B cell (primary cell): ENCODE measurements at regions not wholly inside any gene's neighbourhood (a gene's known extent, or its start where the extent isn't known, plus 50 kb on each side); places are given as distances from the start of the nearest gene placed in this dataset.

ENCODE experiments used
- ATAC-seq: fragments of 200-7000 bp; cut with Tn5 transposase; one replicate; pipeline ENCODE4 v1.10.0; 2021; ENCODE audit warnings: low read depth, mild to moderate bottlenecking, moderate number of reproducible peaks, moderate library complexity
- CTCF ChIA-PET: fragments of 350-600 bp; sonication (Branson Sonifier 250); formaldehyde crosslinking; loops from one replicate; lab custom pipeline; 2021; ENCODE audit warnings: antibody characterized with exemption, inconsistent platforms; lab: Charles Lee
- POLR2A ChIA-PET: fragments of 350-600 bp; sonication (Branson Sonifier 250); formaldehyde crosslinking; loops from one replicate; lab custom pipeline; 2021; ENCODE audit warnings: antibody characterized with exemption; lab: Charles Lee
- DNase-seq: peaks from one replicate; pipeline ENCODE4 v3.0.0; 2013
- H2AFZ ChIP-seq: 2 replicates; pipeline ENCODE4 v1.6.1; 2012; ENCODE audit warnings: mild to moderate bottlenecking, low read depth, low read length; ENCODE audit not compliant: insufficient read depth, poor library complexity, severe bottlenecking
- H3K27ac ChIP-seq, 2 donors: 1 replicate in 1 of 2; 2 replicates in 1 of 2; pipeline ENCODE4 v1.5.1; 2012 to 2013; ENCODE audit warnings: low read length in 2 of 2, mild to moderate bottlenecking in 2 of 2, moderate library complexity in 1 of 2
- H3K27me3 ChIP-seq, 4 experiments: fragments of 200-600 bp in 1 of 4; sonication (generic) in 1 of 4; replicated peaks in 1 of 4; 1 replicate in 2 of 4; 2 replicates in 2 of 4; pipeline versions ENCODE4 v1.6.1 to v1.7.0; 2013 to 2016; ENCODE audit warnings: low read length in 3 of 4, mild to moderate bottlenecking in 2 of 4, mixed read lengths in 1 of 4, moderate library complexity in 1 of 4; ENCODE audit not compliant: insufficient read depth in 4 of 4, control insufficient read depth in 3 of 4; ENCODE audit errors: control extremely low read depth in 1 of 4
- H3K36me3 ChIP-seq, 2 experiments: replicated peaks in 1 of 2; 1 replicate in 1 of 2; 2 replicates in 1 of 2; pipeline versions ENCODE4 v1.6.1 to v1.7.1; 2013; ENCODE audit warnings: low read length in 1 of 2; ENCODE audit not compliant: insufficient read depth in 2 of 2, control insufficient read depth in 1 of 2; ENCODE audit errors: control extremely low read depth in 1 of 2, extremely low read depth in 1 of 2
- H3K4me1 ChIP-seq, 2 donors: fragments of 200-600 bp in 1 of 2; sonication (generic) in 1 of 2; 1 replicate in 1 of 2; 2 replicates in 1 of 2; pipeline versions ENCODE4 v1.5.1 to v1.6.1; 2013 to 2017; ENCODE audit warnings: low read length in 2 of 2; ENCODE audit not compliant: control insufficient read depth in 2 of 2, insufficient read depth in 2 of 2
- H3K4me2 ChIP-seq: replicated peaks from 2 replicates; pipeline ENCODE3; 2012; ENCODE audit warnings: mild to moderate bottlenecking, low read depth, low read length; ENCODE audit not compliant: poor library complexity, severe bottlenecking
- H3K4me3 ChIP-seq, 5 experiments: fragments of 200-600 bp in 1 of 5; sonication (generic) in 1 of 5; 1 replicate in 3 of 5; 2 replicates in 2 of 5; pipeline versions ENCODE4 v1.5.1 to v1.7.0; 2011 to 2016; ENCODE audit warnings: low read length in 4 of 5, mild to moderate bottlenecking in 4 of 5, low read depth in 2 of 5, control low read depth in 1 of 5, moderate library complexity in 1 of 5; ENCODE audit not compliant: insufficient read depth in 1 of 5; ENCODE audit errors: control extremely low read depth in 1 of 5, extremely low read depth in 1 of 5
- H3K79me2 ChIP-seq: fragments of 200-600 bp; sonication (generic); one replicate; pipeline ENCODE4 v1.6.0; 2016; ENCODE audit warnings: low read length; ENCODE audit not compliant: control insufficient read depth, insufficient read depth
- H3K9ac ChIP-seq: fragments of 200-600 bp; sonication (generic); 2 replicates; pipeline ENCODE4 v1.6.1; 2017; ENCODE audit warnings: mild to moderate bottlenecking, low read length, moderate library complexity
- H3K9me3 ChIP-seq, 3 donors: one replicate each; pipeline versions ENCODE4 v1.6.1 to v1.7.1; 2013; ENCODE audit warnings: low read length in 2 of 3; ENCODE audit not compliant: control insufficient read depth in 2 of 3, insufficient read depth in 1 of 3; ENCODE audit errors: control extremely low read depth in 1 of 3
- H4K20me1 ChIP-seq: 2 replicates; pipeline ENCODE4 v1.6.0; 2012; ENCODE audit warnings: mild to moderate bottlenecking, low read length; ENCODE audit not compliant: insufficient read depth, control insufficient read depth, poor library complexity, severe bottlenecking
- H3K27ac Mint-ChIP-seq: one replicate; pipeline ENCODE4 v1.8.0; 2021; ENCODE audit warnings: mixed read lengths
- H3K27me3 Mint-ChIP-seq: one replicate; pipeline ENCODE4 v1.8.0; 2021; ENCODE audit warnings: mixed read lengths
- H3K4me1 Mint-ChIP-seq: one replicate; pipeline ENCODE4 v1.8.0; 2021; ENCODE audit warnings: mixed read lengths
- H3K4me3 Mint-ChIP-seq: one replicate; pipeline ENCODE4 v1.8.0; 2021; ENCODE audit warnings: mixed read lengths
- H3K9me3 Mint-ChIP-seq: one replicate; pipeline ENCODE4 v1.8.0; 2022; ENCODE audit warnings: mixed read lengths; ENCODE audit not compliant: insufficient read depth
- CTCF ChIP-seq: fragments of 200-600 bp; IDR thresholded peaks from one replicate; pipeline ENCODE4 v1.8.0; 2022; ENCODE audit warnings: antibody characterized with exemption, mild to moderate bottlenecking
- EZH2 ChIP-seq: IDR thresholded peaks from 2 replicates; pipeline ENCODE4 v1.6.1; 2012; ENCODE audit warnings: borderline replicate concordance, low read depth, mild to moderate bottlenecking, moderate library complexity, low read length; ENCODE audit not compliant: insufficient read depth, poor library complexity, severe bottlenecking
- WGBS: methylation state at CpG from one replicate; pipeline ENCODE4 v1.1.5; 2013; ENCODE audit warnings: missing lambda C conversion rate; ENCODE audit not compliant: insufficient coverage; 5-methylcytosine and 5-hydroxymethylcytosine counted together
- intact Hi-C: fragments of 100-400 bp; cut with micrococcal nuclease; formaldehyde crosslinking; loops from one replicate; pipeline ENCODE4 v1.10.0; 2022

GRCh38 chr14:85088192-85088591 lies 441.8 kb upstream of the FLRT2 start:
- Histone ChIP-seq H3K4me2 (no peak overlapping the region), H3K36me3 (no peaks in the 10 kb centered on the region), H3K27ac (no peak overlapping the region), H4K20me1 (no peaks in the 10 kb centered on the region), H3K9me3 (peaks cover 0 to 2% (median 0%) of the 10 kb centered on the region in 3 donors), H3K79me2 (no peaks in the 10 kb centered on the region), H3K27me3 (no peaks in the 10 kb centered on the region), H3K4me3 (no peak overlapping the region), H3K4me1 (no peaks in the 10 kb centered on the region), H3K9ac (no peak overlapping the region), H2AFZ (no peak overlapping the region)
- H3K27ac Mint-ChIP-seq, result no peak overlapping the region
- intact Hi-C loops, result no loop called here
- no peak overlapping the region for H3K4me3 Mint-ChIP-seq
- no peaks in the 10 kb centered on the region for H3K4me1 Mint-ChIP-seq
- ChIA-PET POLR2A (no interaction called here), CTCF (no interaction called here)
- no peaks in the 10 kb centered on the region for H3K27me3 Mint-ChIP-seq
- ATAC-seq, result no peak
- no peak for TF ChIP-seq EZH2
- no peak for TF ChIP-seq CTCF
- WGBS, result 64% methylated on average over 1 of the region's 2 CpGs
- H3K9me3 Mint-ChIP-seq, result peaks cover 1% of the 10 kb centered on the region
- no peak for DNase-seq

GRCh38 chr14:85090681-85091080 lies 439.3 kb upstream of the FLRT2 start:
- CTCF ChIA-PET, result no interaction called here
- no peak overlapping the region for H2AFZ ChIP-seq
- WGBS, result no CpG with 5 or more reads among the region's 2 CpGs
- H3K9ac ChIP-seq, result no peak overlapping the region
- no peak for DNase-seq
- peaks cover 1% of the 10 kb centered on the region for H3K9me3 Mint-ChIP-seq
- H3K36me3 ChIP-seq, result no peaks in the 10 kb centered on the region
- no peak overlapping the region for H3K27ac Mint-ChIP-seq
- no peaks in the 10 kb centered on the region for H3K9me3 ChIP-seq
- POLR2A ChIA-PET, result no interaction called here
- H3K4me3 Mint-ChIP-seq, result no peak overlapping the region
- no peak overlapping the region for H3K4me3 ChIP-seq
- no peak for ATAC-seq
- H4K20me1 ChIP-seq, result no peaks in the 10 kb centered on the region
- H3K4me2 ChIP-seq, result no peak overlapping the region
- no peak for TF ChIP-seq EZH2
- TF ChIP-seq CTCF, result no peak
- no peaks in the 10 kb centered on the region for H3K27me3 Mint-ChIP-seq
- no peaks in the 10 kb centered on the region for H3K4me1 ChIP-seq
- intact Hi-C loops, result no loop called here
- no peak overlapping the region for H3K27ac ChIP-seq
- H3K79me2 ChIP-seq, result no peaks in the 10 kb centered on the region
- H3K4me1 Mint-ChIP-seq, result no peaks in the 10 kb centered on the region
- H3K27me3 ChIP-seq, result no peaks in the 10 kb centered on the region
